ENCODE measurements at regions not wholly inside any gene's neighbourhood (a gene's known extent, or its start where the extent isn't known, plus 50 kb on each side); places are given as distances from the start of the nearest gene placed in this dataset.

GRCh38 chr11:29310725-29311342 is 706.0 kb downstream of the KCNA4 start:
- TF ChIP-seq, protein P1, sequence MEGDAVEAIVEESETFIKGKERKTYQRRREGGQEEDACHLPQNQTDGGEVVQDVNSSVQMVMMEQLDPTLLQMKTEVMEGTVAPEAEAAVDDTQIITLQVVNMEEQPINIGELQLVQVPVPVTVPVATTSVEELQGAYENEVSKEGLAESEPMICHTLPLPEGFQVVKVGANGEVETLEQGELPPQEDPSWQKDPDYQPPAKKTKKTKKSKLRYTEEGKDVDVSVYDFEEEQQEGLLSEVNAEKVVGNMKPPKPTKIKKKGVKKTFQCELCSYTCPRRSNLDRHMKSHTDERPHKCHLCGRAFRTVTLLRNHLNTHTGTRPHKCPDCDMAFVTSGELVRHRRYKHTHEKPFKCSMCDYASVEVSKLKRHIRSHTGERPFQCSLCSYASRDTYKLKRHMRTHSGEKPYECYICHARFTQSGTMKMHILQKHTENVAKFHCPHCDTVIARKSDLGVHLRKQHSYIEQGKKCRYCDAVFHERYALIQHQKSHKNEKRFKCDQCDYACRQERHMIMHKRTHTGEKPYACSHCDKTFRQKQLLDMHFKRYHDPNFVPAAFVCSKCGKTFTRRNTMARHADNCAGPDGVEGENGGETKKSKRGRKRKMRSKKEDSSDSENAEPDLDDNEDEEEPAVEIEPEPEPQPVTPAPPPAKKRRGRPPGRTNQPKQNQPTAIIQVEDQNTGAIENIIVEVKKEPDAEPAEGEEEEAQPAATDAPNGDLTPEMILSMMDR (IDR thresholded peaks at IDR 0.05), result no peak
- TF ChIP-seq EZH2 (IDR thresholded peaks at IDR 0.05; ENCODE audit: borderline replicate concordance, insufficient read depth, low read depth, low read length, poor library complexity, severe bottlenecking), result no peak

All from B cell (primary cell).